NOMO-1 (cell line): ENCODE measurements at regions not wholly inside any gene's neighbourhood (a gene's known extent, or its start where the extent isn't known, plus 50 kb on each side); places are given as distances from the start of the nearest gene placed in this dataset.

Experiments used
- DNase-seq, 2 experiments: peaks; one replicate each; lab custom pipeline; 2025; ENCODE audit not compliant: unreplicated experiment in 2 of 2; lab: John Stamatoyannopoulos, UW

DNA sequence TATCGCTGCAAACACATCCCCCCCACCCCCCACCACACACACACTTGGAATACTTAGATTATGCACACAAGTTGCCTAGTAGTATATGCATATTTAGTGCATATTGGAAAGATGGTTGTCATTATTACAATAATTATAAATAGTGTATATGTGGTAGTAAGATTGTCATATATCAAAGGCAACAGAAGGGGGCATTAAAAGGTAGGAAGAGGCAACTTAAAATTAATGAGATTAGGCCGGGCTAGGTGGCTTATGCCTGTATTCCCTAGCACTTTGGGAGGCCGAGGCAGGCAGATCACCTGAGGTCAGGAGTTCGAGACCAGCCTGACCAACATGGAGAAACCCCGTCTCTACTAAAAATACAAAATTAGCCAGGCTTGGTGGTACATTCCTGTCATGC, 52.1 kb downstream of the GSC start:
- DNase-seq: no peak

GRCh38 chr14:94716976-94717375, 52.9 kb downstream of the GSC start:
- DNase-seq: no peak

- no peak for DNase-seq
Observed at GRCh38 chr14:94713115-94713514, 56.8 kb downstream of the GSC start.

DNA sequence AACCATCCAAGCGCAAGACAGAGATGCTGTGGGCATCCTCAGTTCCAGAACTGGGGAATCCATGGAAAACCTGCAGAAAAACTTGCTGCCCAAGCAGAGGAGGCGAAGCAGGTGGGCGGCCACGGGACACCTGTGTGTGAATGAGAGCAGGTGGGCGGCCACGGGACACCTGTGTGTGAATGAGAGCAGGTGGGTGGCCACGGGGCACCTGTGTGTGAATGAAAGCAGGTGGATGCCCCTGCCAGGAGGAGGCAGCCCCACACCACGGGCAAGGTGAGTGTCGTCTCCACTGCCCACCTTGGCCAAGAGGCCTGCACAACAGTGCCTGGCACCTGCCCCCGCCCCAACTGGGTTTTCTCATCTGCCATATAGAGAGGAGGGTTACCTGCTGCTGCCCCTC, 59.2 kb downstream of the GSC start:
- no peak for DNase-seq

- no peak for DNase-seq
Observed at GRCh38 chr14:94707494-94707893, 62.4 kb downstream of the GSC start.

DNA sequence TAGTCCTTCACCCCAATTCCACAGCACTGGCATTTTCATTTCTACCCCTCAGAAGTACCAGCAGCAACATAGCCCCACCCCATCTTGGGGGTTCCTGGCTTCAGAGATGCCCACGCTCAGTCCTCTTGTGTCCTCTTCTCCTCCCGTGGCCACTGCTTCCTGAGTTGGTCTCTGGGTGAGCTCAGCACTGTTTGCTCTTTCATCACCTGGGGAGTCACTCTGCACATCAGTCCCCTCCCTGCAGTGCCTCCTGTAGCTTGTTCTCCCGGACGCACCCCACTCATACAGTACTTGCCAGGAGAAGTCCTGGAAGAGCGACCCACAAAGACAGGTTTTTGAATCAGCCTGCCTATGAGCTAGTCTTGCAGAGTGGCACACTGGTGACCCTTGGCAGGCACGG, 63.8 kb downstream of the GSC start:
- no peak for DNase-seq

DNA sequence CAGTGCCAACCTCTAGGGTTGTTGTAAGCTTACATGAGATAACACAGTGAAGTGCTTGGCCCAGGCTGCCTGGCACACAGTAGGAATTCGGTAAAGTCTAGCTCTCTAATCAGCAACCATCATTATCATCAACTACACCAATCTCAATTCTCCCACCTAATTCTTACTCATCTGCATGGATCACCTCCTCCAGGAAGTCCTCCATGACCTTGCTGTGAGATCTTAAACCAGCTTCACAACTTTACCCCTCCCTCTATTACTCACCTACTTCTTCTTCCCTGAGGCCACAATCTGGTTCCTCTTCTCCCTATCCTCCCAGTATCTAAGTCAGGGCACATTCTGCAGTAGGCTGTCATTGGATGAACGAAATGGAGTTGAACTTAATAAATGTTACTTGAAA, 67.3 kb downstream of the GSC start:
- no peak for DNase-seq

- DNase-seq: no peak
Observed at GRCh38 chr14:94701861-94702370, 68.0 kb downstream of the GSC start.

DNA sequence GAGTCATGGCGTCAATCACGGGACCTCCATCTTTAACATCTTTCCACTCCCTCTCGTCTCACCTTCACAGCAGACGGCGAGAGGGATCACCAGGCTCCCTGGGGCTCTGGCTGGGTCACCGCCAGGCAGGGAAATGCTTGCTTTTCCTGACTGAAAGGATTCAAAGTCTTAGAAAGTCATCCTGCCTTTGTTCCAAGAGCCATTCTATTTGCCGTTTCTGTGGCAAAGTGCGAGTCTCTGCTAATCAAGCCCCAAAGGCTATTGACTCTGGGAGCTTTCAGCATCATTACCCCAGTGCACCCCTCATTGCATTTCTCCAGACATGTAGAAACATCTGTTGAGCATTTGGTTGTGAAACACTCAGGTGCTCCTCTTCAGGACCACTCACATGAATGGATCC, 69.6 kb downstream of the GSC start:
- DNase-seq: no peak

GRCh38 chr14:94699831-94700230, 70.1 kb downstream of the GSC start:
- DNase-seq: no peak

GRCh38 chr14:94697773-94698556, 71.9 kb downstream of the GSC start:
- DNase-seq: no peak

GRCh38 chr14:94696518-94696917, 73.4 kb downstream of the GSC start:
- no peak for DNase-seq

DNA sequence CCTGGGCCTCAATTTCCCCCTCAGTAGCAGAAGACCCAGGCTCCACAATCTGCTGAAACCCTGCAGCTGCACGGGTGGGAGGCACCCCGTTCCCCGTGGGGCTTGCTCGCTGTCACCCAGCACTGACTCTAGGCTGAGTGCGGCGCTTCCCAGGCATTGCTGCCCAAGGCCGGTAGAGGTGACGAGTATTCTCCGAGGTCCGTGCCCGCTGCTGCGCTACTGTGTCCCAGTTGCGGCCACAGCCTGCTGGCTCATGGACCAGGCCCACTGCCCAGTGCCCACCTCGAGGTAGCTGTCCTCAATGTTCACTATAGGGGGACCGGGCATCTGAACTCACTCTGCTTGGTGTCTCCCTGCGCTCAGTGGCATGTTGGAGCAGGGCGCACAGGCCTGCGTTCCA, 74.7 kb downstream of the GSC start:
- DNase-seq: no peak

DNA sequence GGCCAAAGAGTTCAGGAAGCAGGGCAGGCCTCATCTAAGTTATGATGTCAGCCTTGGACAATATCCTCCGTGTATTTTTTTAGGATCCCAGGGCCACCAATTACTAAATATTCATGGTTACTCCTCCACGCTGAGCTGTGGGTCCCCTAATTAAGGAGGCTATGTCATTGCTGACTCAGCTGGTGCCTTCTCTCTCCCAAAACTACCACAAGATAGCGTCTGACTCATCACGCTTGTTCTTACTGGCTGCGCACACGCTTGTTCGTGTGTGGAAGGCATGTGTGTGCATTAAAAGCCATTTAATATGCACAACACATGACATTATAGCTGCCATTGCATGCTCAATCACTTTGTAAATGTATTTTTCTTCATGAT, 78.3 kb downstream of the GSC start:
- DNase-seq: peak in 1 of 2 experiments; percentile 6

DNA sequence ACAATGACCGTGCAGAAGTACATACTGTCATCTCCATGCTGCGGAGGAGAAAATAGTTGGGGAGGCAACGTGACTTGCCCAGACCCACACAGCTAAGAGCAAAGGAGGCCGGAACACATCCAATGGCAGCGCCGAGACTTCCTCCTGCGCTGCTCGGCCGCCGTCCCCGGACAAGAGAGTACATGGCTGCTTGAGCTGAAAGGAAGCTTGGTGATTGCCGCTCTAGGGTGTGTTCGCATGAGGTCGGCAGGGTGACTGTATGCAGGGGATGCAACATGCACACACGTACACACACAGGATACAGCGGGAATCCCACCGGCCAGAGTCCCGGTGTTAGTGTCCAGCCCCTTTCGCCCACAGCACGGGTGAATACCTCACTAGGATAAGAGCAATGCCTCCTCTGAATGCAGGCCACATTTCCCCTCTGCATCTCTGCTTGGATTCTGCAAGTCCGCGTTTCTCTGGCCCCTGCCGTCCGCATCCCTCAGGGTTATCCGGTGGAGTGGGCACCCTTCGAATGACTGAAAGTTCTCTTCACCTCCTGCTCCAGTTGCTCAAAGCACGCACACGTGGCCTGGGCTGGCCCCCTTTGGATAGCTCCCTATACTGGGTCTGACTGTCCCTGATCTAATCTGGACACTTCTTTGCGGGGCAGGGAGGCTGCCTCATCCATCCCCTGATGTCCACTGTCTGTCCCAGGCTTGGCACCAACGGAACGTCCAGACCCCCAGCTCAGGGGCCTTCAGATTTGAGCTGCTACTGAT, 78.8 kb downstream of the GSC start:
- DNase-seq: no peak

GRCh38 chr14:94690486-94690885, 78.3 kb downstream of the SERPINA3 start:
- DNase-seq: no peak

DNA sequence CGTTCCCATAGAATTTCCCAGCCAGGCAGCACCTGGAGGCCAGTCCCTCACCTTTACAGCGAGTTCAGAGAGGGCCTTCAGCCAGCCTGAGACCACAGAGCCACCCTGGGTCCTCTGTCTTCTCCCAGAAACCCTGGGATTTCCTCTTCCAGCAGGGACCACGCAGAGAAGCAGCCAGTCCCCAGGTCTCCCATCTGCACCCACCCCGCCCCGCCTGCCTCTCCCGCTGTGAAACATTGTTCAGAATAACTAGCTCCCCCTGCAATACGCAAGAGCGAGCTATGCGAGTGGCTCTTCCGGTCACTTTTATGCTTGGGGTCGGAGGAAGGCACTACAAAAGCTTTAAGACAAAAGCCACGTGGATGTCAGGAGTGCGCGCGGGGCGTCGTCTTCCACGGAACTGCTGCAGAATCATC, 77.8 kb downstream of the SERPINA3 start:
- DNase-seq: no peak

DNA sequence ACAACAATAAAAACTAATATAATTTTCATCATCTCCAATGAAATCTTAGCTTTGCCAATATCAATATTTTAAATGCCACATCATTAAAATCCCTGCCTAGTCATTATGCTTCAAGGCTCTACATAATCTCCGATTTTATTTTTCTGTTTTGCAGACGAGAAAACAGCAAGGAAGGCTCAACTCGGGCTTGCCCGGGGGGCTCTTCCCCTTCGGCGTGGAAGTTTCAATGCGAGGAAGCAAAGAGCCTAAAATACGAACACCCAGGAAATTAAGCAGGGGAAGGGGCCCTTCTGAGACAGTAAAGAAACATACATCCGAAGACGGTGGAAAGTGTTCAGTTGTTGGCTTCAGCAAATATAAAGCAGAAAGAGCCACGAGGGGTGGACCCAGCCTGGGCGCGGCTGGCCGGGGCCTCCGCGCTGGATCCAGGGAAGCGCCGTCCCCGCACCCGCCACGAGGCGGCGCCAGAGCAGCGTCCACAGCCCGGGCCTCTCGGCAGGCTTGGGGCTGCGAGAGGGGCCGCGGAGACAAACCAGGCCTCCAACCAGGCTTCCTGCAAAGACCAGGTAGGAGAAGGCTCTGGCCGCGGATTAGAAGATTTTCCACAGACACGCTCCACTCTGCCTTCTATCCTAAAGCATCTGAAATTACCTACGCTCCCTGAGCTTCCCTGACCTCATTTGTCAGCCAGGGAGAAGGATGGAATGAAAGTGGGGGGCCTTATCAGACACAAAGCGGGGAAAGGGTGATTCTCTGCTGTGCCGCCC, 77.2 kb downstream of the SERPINA3 start:
- DNase-seq: peak; percentile 28 to 34

DNA sequence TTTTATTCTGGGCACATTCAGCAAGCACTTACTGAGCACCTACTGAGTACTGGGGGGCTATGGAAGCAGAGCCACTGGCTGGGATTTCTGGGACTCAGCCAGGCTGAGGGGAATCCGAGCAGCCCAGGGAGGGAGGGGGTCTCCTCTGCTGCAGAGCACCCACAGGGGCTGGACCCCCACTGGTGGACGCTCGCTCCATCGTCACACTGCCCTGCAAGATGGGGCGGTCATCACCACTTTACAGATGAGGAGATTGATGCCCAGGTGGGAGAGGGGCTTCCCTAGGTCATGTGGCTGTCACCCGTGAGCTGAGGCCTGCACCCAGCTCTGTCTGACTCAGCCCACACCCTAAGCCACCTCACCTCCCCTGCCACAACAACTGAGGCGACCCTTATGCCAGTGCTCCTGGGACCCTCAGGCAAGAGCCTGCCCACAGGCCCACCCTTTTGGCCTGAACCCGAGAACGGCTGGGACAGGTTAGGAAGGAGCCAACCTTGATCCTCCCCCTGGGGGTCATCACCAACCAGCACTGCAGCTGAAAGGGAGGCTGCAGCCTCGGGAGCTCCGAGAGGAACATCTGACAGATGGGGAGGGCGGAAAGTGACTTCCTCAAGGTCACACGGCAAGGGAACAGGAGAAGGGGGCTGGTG, 74.4 kb downstream of the SERPINA3 start:
- DNase-seq: no peak

- no peak for DNase-seq
Observed at GRCh38 chr14:94685681-94686485, 73.7 kb downstream of the SERPINA3 start.
